H1 (cell line): ENCODE measurements at regions not wholly inside any gene's neighbourhood (a gene's known extent, or its start where the extent isn't known, plus 50 kb on each side); places are given as distances from the start of the nearest gene placed in this dataset.

ENCODE experiments used
- CTCF ChIA-PET: fragments of 300-600 bp; sonication (Branson Sonifier 250); formaldehyde crosslinking; loops from one replicate; lab custom pipeline; 2021; ENCODE audit not compliant: partially characterized antibody; lab: Charles Lee
- POLR2A ChIA-PET: fragments of 300-600 bp; sonication (Branson Sonifier 250); formaldehyde crosslinking; loops from one replicate; lab custom pipeline; 2021; ENCODE audit warnings: inconsistent platforms; ENCODE audit not compliant: partially characterized antibody; lab: Charles Lee
- DNase-seq, 2 experiments: peaks; one replicate each; pipeline versions ENCODE4 v3.0.0 to v3.0.0-alpha.2; 2010 to 2022; ENCODE audit warnings: low spot score in 2 of 2, low read depth in 1 of 2, mixed read lengths in 1 of 2
- FAIRE-seq: peaks from 2 replicates; lab custom pipeline; 2011; peaks lifted over from hg19 to GRCh38; lab: Jason Lieb, UNC
- H2AFZ ChIP-seq: 2 replicates; pipeline ENCODE4 v1.8.1; 2012; ENCODE audit warnings: low read length, inconsistent platforms
- H2AK5ac ChIP-seq: 2 replicates; pipeline ENCODE4 v1.6.1; 2013; ENCODE audit warnings: low read depth, low read length
- H2BK120ac ChIP-seq: replicated peaks from 2 replicates; pipeline ENCODE3; 2013; ENCODE audit warnings: low read depth, low read length, inconsistent platforms
- H2BK12ac ChIP-seq: 2 replicates; pipeline ENCODE4 v1.6.1; 2013; ENCODE audit warnings: low read depth, low read length
- H2BK15ac ChIP-seq: 2 replicates; pipeline ENCODE4 v1.6.1; 2013; ENCODE audit warnings: low read length
- H2BK20ac ChIP-seq: 2 replicates; pipeline ENCODE4 v1.6.1; 2013; ENCODE audit warnings: low read length
- H2BK5ac ChIP-seq: 2 replicates; pipeline ENCODE4 v1.6.1; 2013; ENCODE audit warnings: low read depth, low read length
- H3K14ac ChIP-seq: 2 replicates; pipeline ENCODE4 v1.6.1; 2013; ENCODE audit warnings: inconsistent platforms; ENCODE audit not compliant: insufficient read length
- H3K18ac ChIP-seq: 2 replicates; pipeline ENCODE4 v1.6.1; 2013; ENCODE audit warnings: low read length; ENCODE audit errors: extremely low read depth
- H3K23ac ChIP-seq: 2 replicates; pipeline ENCODE4 v1.6.1; 2013; ENCODE audit warnings: inconsistent platforms; ENCODE audit not compliant: insufficient read length
- H3K23me2 ChIP-seq: 2 replicates; pipeline ENCODE4 v1.6.1; 2013; ENCODE audit warnings: low read depth, low read length
- H3K27ac ChIP-seq: 2 replicates; pipeline ENCODE4 v1.6.1; 2011; ENCODE audit warnings: low read depth, low read length, inconsistent platforms
- H3K27me3 ChIP-seq, 4 experiments: replicated peaks in 1 of 4; 1 replicate in 1 of 4; 2 replicates in 3 of 4; pipeline versions ENCODE4 v1.6.1 to v1.8.1; 2011 to 2013; ENCODE audit warnings: low read length in 3 of 4, mild to moderate bottlenecking in 3 of 4, inconsistent platforms in 2 of 4, mixed read lengths in 2 of 4, moderate library complexity in 1 of 4; ENCODE audit not compliant: control insufficient read depth in 3 of 4, insufficient read depth in 3 of 4; ENCODE audit errors: extremely low read depth in 1 of 4
- H3K36me3 ChIP-seq, 4 experiments: 2 replicates each; pipeline versions ENCODE4 v1.6.1 to v1.8.1; 2011 to 2013; ENCODE audit warnings: mild to moderate bottlenecking in 4 of 4, low read length in 3 of 4, moderate library complexity in 2 of 4, control low read depth in 1 of 4, inconsistent platforms in 1 of 4; ENCODE audit not compliant: insufficient read depth in 4 of 4, control insufficient read depth in 2 of 4
- H3K4ac ChIP-seq: replicated peaks from 2 replicates; pipeline ENCODE3; 2013; ENCODE audit warnings: low read length, low read depth, mixed read lengths, inconsistent platforms; ENCODE audit not compliant: insufficient read length
- H3K4me1 ChIP-seq, 4 experiments: replicated peaks in 1 of 4; 1 replicate in 1 of 4; 2 replicates in 3 of 4; pipeline versions ENCODE4 v1.6.1 to v1.8.1; 2011 to 2013; ENCODE audit warnings: low read length in 3 of 4, inconsistent platforms in 2 of 4, mixed read lengths in 1 of 4; ENCODE audit not compliant: insufficient read depth in 4 of 4, control insufficient read depth in 3 of 4
- H3K4me2 ChIP-seq, 2 experiments: 2 replicates each; pipeline versions ENCODE4 v1.6.1 to v1.8.1; 2011 to 2013; ENCODE audit warnings: low read depth in 2 of 2, low read length in 2 of 2, control low read depth in 1 of 2, inconsistent platforms in 1 of 2, mild to moderate bottlenecking in 1 of 2; ENCODE audit not compliant: insufficient read depth in 1 of 2
- H3K4me3 ChIP-seq, 4 experiments: fragments of 200-600, 300-600 bp in 1 of 4; sonication (generic), shearing (Covaris generic), sonication (Bioruptor Twin) in 1 of 4; 2 replicates each; pipeline versions ENCODE4 v1.5.1 to v1.8.1; 2011 to 2016; ENCODE audit warnings: low read length in 4 of 4, low read depth in 3 of 4, control low read depth in 2 of 4, inconsistent platforms in 2 of 4, mild to moderate bottlenecking in 2 of 4, mixed read lengths in 1 of 4, moderate library complexity in 1 of 4; ENCODE audit not compliant: insufficient read depth in 2 of 4; ENCODE audit errors: extremely low read depth in 1 of 4
- H3K56ac ChIP-seq: replicated peaks from 2 replicates; pipeline ENCODE3; 2013; ENCODE audit warnings: low read depth, mild to moderate bottlenecking, mixed read lengths, low read length, inconsistent platforms; ENCODE audit not compliant: insufficient read length
- H3K79me1 ChIP-seq: 2 replicates; pipeline ENCODE4 v1.6.1; 2013; ENCODE audit warnings: low read depth, low read length, control low read depth
- H3K79me2 ChIP-seq, 2 experiments: 2 replicates each; pipeline versions ENCODE4 v1.6.1 to v1.8.1; 2012 to 2013; ENCODE audit warnings: low read length in 2 of 2, mild to moderate bottlenecking in 2 of 2, inconsistent platforms in 1 of 2; ENCODE audit not compliant: insufficient read depth in 2 of 2, control insufficient read depth in 1 of 2
- H3K9ac ChIP-seq, 4 experiments: replicated peaks in 1 of 4; 1 replicate in 1 of 4; 2 replicates in 3 of 4; pipeline versions ENCODE4 v1.6.1 to v1.8.1; 2011 to 2013; ENCODE audit warnings: low read depth in 3 of 4, low read length in 3 of 4, control low read depth in 2 of 4, mild to moderate bottlenecking in 2 of 4, moderate library complexity in 2 of 4, inconsistent platforms in 1 of 4; ENCODE audit errors: extremely low read depth in 1 of 4
- H3K9me3 ChIP-seq, 2 experiments: 2 replicates each; pipeline versions ENCODE4 v1.6.1 to v1.8.1; 2012 to 2013; ENCODE audit warnings: mild to moderate bottlenecking in 2 of 2, moderate library complexity in 2 of 2, control low read depth in 1 of 2, inconsistent platforms in 1 of 2, low read depth in 1 of 2, low read length in 1 of 2, mixed read lengths in 1 of 2; ENCODE audit not compliant: insufficient read depth in 2 of 2
- H4K20me1 ChIP-seq, 2 experiments: replicated peaks in 1 of 2; 2 replicates each; pipeline versions ENCODE3 to v1.8.1; 2011 to 2013; ENCODE audit warnings: inconsistent platforms in 2 of 2, low read length in 2 of 2, mild to moderate bottlenecking in 1 of 2; ENCODE audit not compliant: insufficient read depth in 2 of 2, control insufficient read depth in 1 of 2
- H4K5ac ChIP-seq: 2 replicates; pipeline ENCODE4 v1.6.1; 2013; ENCODE audit warnings: low read length, low read depth, mixed read lengths, inconsistent platforms; ENCODE audit not compliant: insufficient read length
- H4K8ac ChIP-seq: 2 replicates; pipeline ENCODE4 v1.8.0; 2013; ENCODE audit warnings: mild to moderate bottlenecking, moderate library complexity, low read length, inconsistent platforms; ENCODE audit not compliant: insufficient read depth; ENCODE audit errors: extremely low read depth
- H4K91ac ChIP-seq: replicated peaks from 2 replicates; pipeline ENCODE3; 2013; ENCODE audit warnings: low read length, mixed read lengths, inconsistent platforms; ENCODE audit not compliant: insufficient read length
- EGR1 ChIP-seq: IDR thresholded peaks from 2 replicates; pipeline ENCODE4 v1.6.1; 2011; ENCODE audit warnings: low read depth, low read length, borderline replicate concordance
- TAF1 ChIP-seq: IDR thresholded peaks from 2 replicates; pipeline ENCODE4 v1.6.1; 2011; ENCODE audit warnings: mild to moderate bottlenecking, low read depth, low read length
- WGBS, 2 experiments: shearing (Covaris generic) in 1 of 2; methylation state at CpG; one replicate each; pipeline versions ENCODE4 v1.1.6 to v1.1.7; 2013 to 2015; ENCODE audit warnings: low lambda C conversion rate in 2 of 2, mixed read lengths in 2 of 2, inconsistent platforms in 1 of 2, low coverage in 1 of 2, missing lambda C conversion rate in 1 of 2; ENCODE audit not compliant: insufficient replicate concordance in 2 of 2, insufficient coverage in 1 of 2, insufficient read length in 1 of 2; ENCODE audit errors: extremely low coverage in 1 of 2, missing lambda C conversion rate in 1 of 2; 5-methylcytosine and 5-hydroxymethylcytosine counted together

DNA sequence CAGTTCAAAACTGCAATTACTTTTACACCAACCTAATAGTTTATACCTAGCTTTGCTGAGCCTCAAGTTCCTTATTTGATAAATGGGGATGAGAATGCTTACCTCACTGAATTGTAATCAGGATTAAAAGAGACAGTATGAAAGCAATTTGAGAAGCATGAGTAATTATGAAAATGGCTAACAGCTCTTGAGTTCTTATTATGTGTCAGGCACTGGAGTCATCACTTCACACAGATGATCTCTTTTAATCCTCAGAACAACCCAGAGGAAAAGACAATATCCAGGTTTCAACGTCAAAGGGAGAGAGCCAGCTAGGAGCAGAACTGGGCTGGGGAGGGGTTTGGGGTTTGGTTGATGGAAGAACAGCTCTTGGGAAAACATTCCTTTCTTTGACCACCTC, 221.0 kb upstream of the NWD2 start:
- Histone ChIP-seq H2AFZ (no peak overlapping the region), H3K14ac (no peak overlapping the region), H3K23ac (no peak overlapping the region), H4K20me1 (no peaks in the 10 kb centered on the region), H3K79me2 (no peaks in the 10 kb centered on the region), H2BK5ac (no peak overlapping the region), H3K4ac (no peak overlapping the region), H4K5ac (no peak overlapping the region), H3K27ac (no peak overlapping the region), H3K9me3 (no peaks in the 10 kb centered on the region), H2BK15ac (no peak overlapping the region), H3K36me3 (no peaks in the 10 kb centered on the region), H3K9ac (no peak overlapping the region), H3K23me2 (no peaks in the 10 kb centered on the region), H3K4me3 (no peak overlapping the region), H3K79me1 (no peaks in the 10 kb centered on the region), H2BK20ac (no peak overlapping the region), H4K91ac (no peak overlapping the region), H3K18ac (no peak overlapping the region), H3K56ac (no peak overlapping the region), H2BK12ac (no peak overlapping the region), H3K4me2 (no peak overlapping the region), H2BK120ac (no peak overlapping the region), H3K4me1 (no peaks in the 10 kb centered on the region), H2AK5ac (no peak overlapping the region), H3K27me3 (no peaks in the 10 kb centered on the region), H4K8ac (no peak overlapping the region)
- ChIA-PET CTCF (no interaction called here), POLR2A (no interaction called here)
- no peak for DNase-seq
- TF ChIP-seq TAF1 (no peak), EGR1 (no peak)
- no peak for FAIRE-seq
- 75% methylated on average over 1 of the region's 1 CpG; no CpG with 5 or more reads in 1 of the 2 experiments for WGBS, 2 experiments
